CD4-positive, alpha-beta T cell treated with Interleukin-15 for 4 hours (primary cell): ENCODE measurements at regions not wholly inside any gene's neighbourhood (a gene's known extent, or its start where the extent isn't known, plus 50 kb on each side); places are given as distances from the start of the nearest gene placed in this dataset.
A peak's percentile ranks its signal among the peaks of the same experiment; 100 is the strongest.
"Not testable (repeated sequence)": the region's sequence is repeated elsewhere in the genome, so short reads cannot be mapped to it uniquely, and the experiment has no call there.

Experiments
- DNase-seq: peaks from one replicate; pipeline ENCODE4 v3.0.0-alpha.2; 2020; ENCODE audit warnings: low spot score

GRCh38 chr4:38470735-38471262 is 193.2 kb upstream of the KLF3 start:
- DNase-seq = no peak

- DNase-seq = no peak
Observed at GRCh38 chr4:38482696-38483095, 181.3 kb upstream of the KLF3 start.

GRCh38 chr4:38483628-38484027 is 180.4 kb upstream of the KLF3 start:
- not testable (repeated sequence) for DNase-seq

- DNase-seq = no peak
Observed at GRCh38 chr4:38489011-38489861, 174.8 kb upstream of the KLF3 start.

GRCh38 chr4:38489924-38490639 is 173.9 kb upstream of the KLF3 start:
- no peak for DNase-seq

GRCh38 chr4:38490753-38491446 is 173.1 kb upstream of the KLF3 start:
- no peak for DNase-seq

- DNase-seq = no peak
Observed at GRCh38 chr4:38491854-38492478, 172.0 kb upstream of the KLF3 start.

GRCh38 chr4:38493066-38493465 is 170.9 kb upstream of the KLF3 start:
- no peak for DNase-seq

GRCh38 chr4:38495446-38495845 is 168.6 kb upstream of the KLF3 start:
- DNase-seq = no peak

- DNase-seq = no peak
Observed at GRCh38 chr4:38497121-38497520, 166.9 kb upstream of the KLF3 start.

GRCh38 chr4:38499101-38499500 is 164.9 kb upstream of the KLF3 start:
- no peak for DNase-seq

- DNase-seq = no peak
Observed at GRCh38 chr4:38500433-38500832, 163.6 kb upstream of the KLF3 start.

- DNase-seq = no peak
Observed at GRCh38 chr4:38501698-38502097, 162.3 kb upstream of the KLF3 start.

- no peak for DNase-seq
Observed at GRCh38 chr4:38503689-38504395, 160.2 kb upstream of the KLF3 start.

- no peak for DNase-seq
Observed at GRCh38 chr4:38504396-38504715, 159.6 kb upstream of the KLF3 start.

GRCh38 chr4:38509551-38509950 is 154.4 kb upstream of the KLF3 start:
- peak; percentile 67 for DNase-seq

GRCh38 chr4:38510201-38510600 is 153.8 kb upstream of the KLF3 start:
- DNase-seq = no peak

GRCh38 chr4:38511702-38512101 is 152.3 kb upstream of the KLF3 start:
- DNase-seq = no peak

GRCh38 chr4:38512840-38513239 is 151.2 kb upstream of the KLF3 start:
- no peak for DNase-seq

GRCh38 chr4:38514465-38515146 is 149.4 kb upstream of the KLF3 start:
- no peak for DNase-seq

GRCh38 chr4:38516190-38516589 is 147.8 kb upstream of the KLF3 start:
- DNase-seq = no peak
